Mesothelial cell of epicardium (in vitro differentiated cells): ENCODE measurements at regions not wholly inside any gene's neighbourhood (a gene's known extent, or its start where the extent isn't known, plus 50 kb on each side); places are given as distances from the start of the nearest gene placed in this dataset.

Experiments used
- DNase-seq, 2 experiments: peaks; one replicate each; pipeline ENCODE4 v3.0.0; 2021; ENCODE audit warnings: low spot score in 2 of 2; ENCODE audit not compliant: unreplicated experiment in 2 of 2
- H3K27ac Mint-ChIP-seq: 2 replicates; pipeline ENCODE4 v1.8.0; 2021; ENCODE audit warnings: mixed read lengths
- H3K27me3 Mint-ChIP-seq: 2 replicates; pipeline ENCODE4 v1.8.0; 2021; ENCODE audit warnings: low read depth, mixed read lengths
- H3K36me3 Mint-ChIP-seq: 2 replicates; pipeline ENCODE4 v1.8.0; 2021; ENCODE audit warnings: mixed read lengths
- H3K4me1 Mint-ChIP-seq: 2 replicates; pipeline ENCODE4 v1.8.0; 2021; ENCODE audit warnings: mixed read lengths
- H3K4me3 Mint-ChIP-seq: 2 replicates; pipeline ENCODE4 v1.8.0; 2021; ENCODE audit warnings: mild to moderate bottlenecking, moderate library complexity, mixed read lengths
- H3K9me3 Mint-ChIP-seq: 2 replicates; pipeline ENCODE4 v1.8.0; 2021; ENCODE audit warnings: mixed read lengths
- TF ChIP-seq, protein P1 (sequence below): fragments of 200-600 bp; sonication (generic); IDR thresholded peaks from one replicate; pipeline ENCODE4 v1.5.0; 2021; ENCODE audit warnings: antibody characterized with exemption; ENCODE audit not compliant: unreplicated experiment

- Mint-ChIP-seq H3K27me3 (no peaks in the 10 kb centered on the region), H3K4me3 (no peak overlapping the region), H3K27ac (no peak overlapping the region), H3K36me3 (no peaks in the 10 kb centered on the region), H3K4me1 (peaks cover 5% of the 10 kb centered on the region), H3K9me3 (peaks cover 5% of the 10 kb centered on the region)
- TF ChIP-seq, protein P1, sequence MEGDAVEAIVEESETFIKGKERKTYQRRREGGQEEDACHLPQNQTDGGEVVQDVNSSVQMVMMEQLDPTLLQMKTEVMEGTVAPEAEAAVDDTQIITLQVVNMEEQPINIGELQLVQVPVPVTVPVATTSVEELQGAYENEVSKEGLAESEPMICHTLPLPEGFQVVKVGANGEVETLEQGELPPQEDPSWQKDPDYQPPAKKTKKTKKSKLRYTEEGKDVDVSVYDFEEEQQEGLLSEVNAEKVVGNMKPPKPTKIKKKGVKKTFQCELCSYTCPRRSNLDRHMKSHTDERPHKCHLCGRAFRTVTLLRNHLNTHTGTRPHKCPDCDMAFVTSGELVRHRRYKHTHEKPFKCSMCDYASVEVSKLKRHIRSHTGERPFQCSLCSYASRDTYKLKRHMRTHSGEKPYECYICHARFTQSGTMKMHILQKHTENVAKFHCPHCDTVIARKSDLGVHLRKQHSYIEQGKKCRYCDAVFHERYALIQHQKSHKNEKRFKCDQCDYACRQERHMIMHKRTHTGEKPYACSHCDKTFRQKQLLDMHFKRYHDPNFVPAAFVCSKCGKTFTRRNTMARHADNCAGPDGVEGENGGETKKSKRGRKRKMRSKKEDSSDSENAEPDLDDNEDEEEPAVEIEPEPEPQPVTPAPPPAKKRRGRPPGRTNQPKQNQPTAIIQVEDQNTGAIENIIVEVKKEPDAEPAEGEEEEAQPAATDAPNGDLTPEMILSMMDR, result no peak
- no peak for DNase-seq
These were observed 89.6 kb upstream of the TBC1D5 start for GRCh38 chr3:17832016-17832415.

GRCh38 chr3:17831366-17831765, 88.9 kb upstream of the TBC1D5 start:
- no peak for DNase-seq
- peaks cover 5% of the 10 kb centered on the region for H3K9me3 Mint-ChIP-seq
- H3K27ac Mint-ChIP-seq, result no peak overlapping the region
- H3K4me3 Mint-ChIP-seq, result no peak overlapping the region
- no peaks in the 10 kb centered on the region for H3K36me3 Mint-ChIP-seq
- H3K4me1 Mint-ChIP-seq, result peaks cover 10% of the 10 kb centered on the region
- H3K27me3 Mint-ChIP-seq, result no peaks in the 10 kb centered on the region
- TF ChIP-seq, protein P1, result no peak

GRCh38 chr3:17830788-17831187, 88.4 kb upstream of the TBC1D5 start:
- Mint-ChIP-seq H3K4me1 (peaks cover 7% of the 10 kb centered on the region), H3K9me3 (peaks cover 5% of the 10 kb centered on the region), H3K36me3 (no peaks in the 10 kb centered on the region), H3K27me3 (no peaks in the 10 kb centered on the region), H3K27ac (no peak overlapping the region), H3K4me3 (no peak overlapping the region)
- TF ChIP-seq, protein P1, result no peak
- no peak for DNase-seq

DNA sequence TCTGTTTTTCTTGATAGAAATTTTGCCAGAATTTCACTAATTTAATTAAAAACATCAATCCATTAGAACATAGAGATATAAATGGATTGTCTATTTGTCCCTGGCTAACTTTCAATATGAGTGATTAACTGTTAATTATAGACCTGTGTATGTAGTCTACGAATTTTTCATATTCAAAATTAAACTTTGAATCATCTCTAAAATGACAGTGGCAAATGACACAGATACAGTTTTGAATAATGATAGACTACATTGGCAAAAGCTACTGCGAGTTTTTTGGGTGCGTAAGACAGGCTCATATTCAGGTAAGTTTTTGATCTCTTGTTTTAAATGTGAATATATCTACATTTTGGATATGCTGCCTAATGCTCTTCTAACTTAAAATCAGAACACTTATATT, 86.0 kb upstream of the TBC1D5 start:
- H3K4me3 Mint-ChIP-seq, result no peak overlapping the region
- H3K27me3 Mint-ChIP-seq, result no peaks in the 10 kb centered on the region

DNA sequence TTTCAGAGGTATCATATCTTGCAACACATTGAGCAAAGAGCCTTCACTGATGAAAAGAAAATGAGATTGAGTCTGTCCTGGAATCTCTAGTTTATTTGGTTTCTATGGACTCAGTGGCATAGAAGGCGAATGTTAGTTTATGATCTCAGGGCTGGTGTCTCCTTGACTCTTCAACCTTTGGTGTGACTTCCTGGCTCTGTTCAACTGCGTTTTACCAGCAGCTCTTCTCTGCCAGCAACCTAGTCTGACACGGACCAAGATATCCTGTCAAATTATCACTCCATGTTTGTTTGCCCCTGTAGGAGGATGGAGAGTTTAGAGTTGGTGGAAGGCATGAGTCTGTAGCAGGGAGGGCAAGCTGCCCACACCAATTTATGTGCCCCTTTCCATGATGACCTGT, 82.9 kb upstream of the TBC1D5 start:
- Mint-ChIP-seq H3K27ac (no peak overlapping the region), H3K27me3 (no peaks in the 10 kb centered on the region), H3K9me3 (no peaks in the 10 kb centered on the region), H3K36me3 (no peaks in the 10 kb centered on the region), H3K4me3 (no peak overlapping the region), H3K4me1 (peaks cover 12% of the 10 kb centered on the region)
- TF ChIP-seq, protein P1, result no peak
- DNase-seq, result no peak

More for the DNA sequence above, 86.0 kb upstream of the TBC1D5 start:
- TF ChIP-seq, protein P1, result no peak
- no peaks in the 10 kb centered on the region for H3K36me3 Mint-ChIP-seq
- peaks cover 7% of the 10 kb centered on the region for H3K4me1 Mint-ChIP-seq
- H3K9me3 Mint-ChIP-seq, result peaks cover 5% of the 10 kb centered on the region
- no peak overlapping the region for H3K27ac Mint-ChIP-seq
- no peak for DNase-seq

GRCh38 chr3:17823816-17824215, 81.4 kb upstream of the TBC1D5 start:
- Mint-ChIP-seq H3K27ac (no peak overlapping the region), H3K4me1 (peaks cover 12% of the 10 kb centered on the region), H3K27me3 (no peaks in the 10 kb centered on the region), H3K4me3 (no peak overlapping the region), H3K36me3 (no peaks in the 10 kb centered on the region), H3K9me3 (no peaks in the 10 kb centered on the region)
- no peak for DNase-seq
- TF ChIP-seq, protein P1, result no peak
